Hematopoietic multipotent progenitor cell treated with erythropoietin and hydrocortisone succinate and interleukin-3 and kit ligand, for 4 days (in vitro differentiated cells): ENCODE measurements at regions not wholly inside any gene's neighbourhood (a gene's known extent, or its start where the extent isn't known, plus 50 kb on each side); places are given as distances from the start of the nearest gene placed in this dataset.

ENCODE experiments used
- DNase-seq: peaks from one replicate; pipeline ENCODE4 v3.0.0-alpha.2; 2015

DNA sequence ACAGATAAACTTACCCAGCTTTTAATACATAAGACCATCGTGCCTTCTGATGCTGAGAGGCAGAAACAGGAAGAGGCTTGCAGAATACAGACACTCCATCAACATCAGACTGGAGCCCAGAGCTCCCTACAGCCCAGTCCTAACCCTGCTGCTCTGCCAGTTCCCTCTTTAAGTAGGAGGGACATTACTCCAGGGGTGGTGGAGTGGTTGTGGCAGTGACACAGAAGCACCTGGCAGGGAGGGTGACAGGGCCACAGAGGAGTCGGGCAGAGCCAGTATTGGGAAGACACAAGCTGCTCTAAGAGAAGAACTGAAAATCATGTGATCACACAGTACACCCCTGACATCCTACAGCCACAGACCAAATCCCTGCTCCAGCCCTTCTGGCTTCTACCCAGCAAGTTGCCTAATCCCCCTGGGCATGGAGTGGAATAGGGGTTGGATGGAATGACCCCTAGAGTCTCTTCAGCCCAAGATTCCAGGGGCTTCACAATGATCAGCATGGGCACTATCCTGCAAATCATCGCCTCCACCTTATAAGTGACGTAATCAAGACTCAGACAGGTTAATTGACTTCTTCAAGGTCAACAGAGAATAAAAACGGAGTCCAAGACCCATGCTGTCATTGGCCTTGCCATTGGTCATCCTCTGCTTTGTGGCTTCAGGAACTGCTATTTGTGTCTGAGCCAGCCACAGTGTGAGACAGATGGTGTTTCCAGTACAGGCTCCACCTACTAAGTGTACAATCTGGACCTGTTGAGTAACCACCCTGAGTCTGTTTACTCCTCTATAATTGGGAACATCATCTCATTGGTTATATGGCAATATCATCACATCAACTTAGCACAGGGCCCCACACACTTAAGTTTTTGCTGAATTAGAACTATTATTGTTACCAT is 61.1 kb upstream of the ZMIZ1 start:
- DNase-seq, result peak; percentile 54

DNA sequence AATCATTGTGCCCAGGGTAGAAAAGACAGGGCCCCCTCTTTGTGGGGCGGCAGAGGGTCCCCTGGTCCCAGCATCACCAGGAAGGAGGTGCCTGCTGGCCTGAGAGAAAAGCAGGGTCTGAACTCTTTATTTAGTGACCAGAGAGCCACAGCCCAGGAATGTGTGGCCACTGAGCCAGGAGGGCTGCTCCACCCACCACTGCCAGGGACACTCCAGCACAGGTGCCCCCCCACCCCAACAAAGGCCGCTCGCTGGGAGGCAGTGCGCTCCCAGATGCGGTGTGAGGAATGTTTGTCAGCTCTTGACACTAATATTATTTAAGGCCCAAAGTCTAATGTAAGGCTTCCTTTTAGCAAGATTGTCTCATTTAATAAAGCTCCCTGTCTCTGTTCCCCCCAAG is 59.6 kb upstream of the ZMIZ1 start:
- no peak for DNase-seq

- no peak for DNase-seq
Observed at GRCh38 chr10:79012567-79012966, 56.2 kb upstream of the ZMIZ1 start.

GRCh38 chr10:79013406-79013987 is 55.3 kb upstream of the ZMIZ1 start:
- no peak for DNase-seq

DNA sequence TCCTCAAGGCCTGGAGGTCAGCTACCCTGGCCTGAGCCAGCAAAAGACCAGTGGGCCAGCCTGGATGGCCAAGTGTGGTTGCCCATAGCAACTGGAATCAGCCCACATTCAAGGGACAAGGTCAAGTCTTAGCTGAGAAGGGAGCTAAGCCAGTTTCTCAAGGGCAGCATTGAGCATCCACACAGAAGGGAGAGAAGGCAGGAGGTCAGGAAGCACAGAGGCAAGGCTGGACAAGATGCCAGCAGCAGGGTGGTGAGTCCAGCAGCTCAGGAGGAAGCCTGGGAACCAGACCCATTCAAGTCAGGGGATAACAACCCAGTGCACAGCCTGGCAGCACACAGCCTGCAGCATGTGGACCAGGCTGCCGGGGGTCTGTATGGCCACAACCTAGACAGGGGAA is 54.0 kb upstream of the ZMIZ1 start:
- no peak for DNase-seq

DNA sequence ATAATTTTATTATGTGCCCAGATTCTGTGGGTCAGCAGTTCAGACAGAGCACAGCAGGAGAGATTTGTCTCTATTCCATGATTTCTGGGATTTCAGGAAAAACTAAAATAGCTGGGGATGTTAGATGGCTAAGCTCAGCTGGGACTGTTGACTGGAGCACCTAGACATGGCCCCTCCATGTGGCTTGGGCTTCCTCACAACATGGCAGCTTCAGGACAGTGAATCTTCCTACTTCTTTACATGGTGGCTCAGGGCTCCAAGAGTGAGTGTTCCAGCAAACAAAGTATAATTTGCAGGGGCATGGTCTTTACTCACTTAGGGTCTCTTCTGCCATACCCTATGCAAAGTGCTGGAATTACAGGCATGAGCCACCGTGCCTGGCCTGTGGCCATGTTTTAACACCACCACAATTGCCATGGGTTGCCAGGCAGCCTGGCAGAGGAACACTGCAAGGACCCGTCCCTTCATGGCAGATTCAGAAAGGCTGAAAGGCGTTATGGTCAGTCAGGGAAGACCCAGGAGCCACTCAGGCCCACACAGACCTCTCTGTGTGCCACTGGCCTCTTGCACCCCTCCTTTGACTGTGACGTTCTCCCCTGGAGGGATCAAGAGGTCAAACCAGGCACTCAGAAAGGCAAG is 50.8 kb upstream of the ZMIZ1 start:
- no peak for DNase-seq

GRCh38 chr10:79018521-79019011 is 50.2 kb upstream of the ZMIZ1 start:
- no peak for DNase-seq
